ENCODE measurements at regions not wholly inside any gene's neighbourhood (a gene's known extent, or its start where the extent isn't known, plus 50 kb on each side); places are given as distances from the start of the nearest gene placed in this dataset.
A peak's percentile ranks its signal among the peaks of the same experiment; 100 is the strongest.

DNA sequence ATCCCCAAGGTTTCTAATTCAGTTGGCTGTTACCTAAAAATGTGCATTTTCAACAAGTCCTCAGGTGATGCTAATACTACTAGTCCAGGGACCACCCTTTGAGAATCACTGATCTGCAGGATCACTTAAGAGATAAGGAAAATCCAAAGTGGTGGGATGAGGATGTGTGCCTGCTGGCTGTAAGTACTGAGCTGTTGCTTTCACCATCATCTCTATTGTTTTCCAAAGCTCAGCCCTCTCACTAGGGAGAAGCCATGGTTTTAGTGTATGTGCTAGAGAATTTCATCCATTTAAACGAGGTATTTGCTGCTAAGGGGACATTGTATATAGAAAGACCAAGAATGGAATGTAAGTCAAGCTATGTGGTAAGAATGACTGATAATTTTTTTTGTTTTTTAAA is 202.3 kb downstream of the KIF21A start:
- DNase-seq = no peak

DNA sequence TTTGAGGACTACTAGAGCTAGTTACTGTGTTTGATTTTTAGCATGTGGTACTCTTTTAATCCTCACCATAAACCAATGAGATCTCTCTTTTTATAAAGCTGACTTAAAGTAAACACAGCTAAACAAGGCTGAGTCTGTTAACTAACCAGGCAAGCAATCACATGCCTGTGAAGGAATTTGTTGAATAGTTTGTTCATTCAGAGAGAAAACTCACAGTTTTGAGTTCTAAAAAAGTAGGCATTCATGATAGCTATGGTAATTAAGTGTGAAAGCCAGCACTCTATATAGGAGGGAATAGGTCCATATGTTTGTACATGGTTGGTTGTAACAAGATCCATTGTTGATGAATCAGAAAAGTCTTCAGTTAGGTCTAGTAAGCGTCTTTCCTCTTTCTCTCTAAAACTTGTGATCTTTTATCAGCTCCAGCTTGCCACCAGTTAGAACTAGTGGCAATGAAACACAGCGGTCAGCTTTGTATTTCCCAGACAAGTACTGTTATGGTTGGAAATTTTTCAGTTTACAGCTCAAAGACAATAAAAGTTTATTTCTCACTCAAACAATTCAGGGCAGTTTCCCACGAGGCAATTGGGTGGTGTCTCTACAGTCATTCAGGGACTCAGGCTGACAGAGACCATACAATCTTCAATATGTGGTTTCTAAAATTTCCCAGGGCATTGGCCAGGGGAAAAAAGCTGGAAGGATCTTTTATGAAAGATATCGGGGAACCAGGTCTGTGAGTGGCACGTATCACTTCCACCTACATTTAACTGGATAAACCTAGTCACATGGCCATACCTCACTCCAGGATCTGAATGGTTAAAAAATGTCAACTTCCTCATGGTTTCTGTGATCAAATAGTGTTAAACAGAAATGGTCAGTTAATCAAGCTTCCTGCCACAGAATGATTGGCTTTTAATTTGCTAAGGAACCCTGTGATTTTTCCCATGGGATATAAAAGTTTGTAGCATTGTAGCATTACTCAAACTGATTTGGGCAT is 203.1 kb downstream of the KIF21A start:
- no peak for DNase-seq

DNA sequence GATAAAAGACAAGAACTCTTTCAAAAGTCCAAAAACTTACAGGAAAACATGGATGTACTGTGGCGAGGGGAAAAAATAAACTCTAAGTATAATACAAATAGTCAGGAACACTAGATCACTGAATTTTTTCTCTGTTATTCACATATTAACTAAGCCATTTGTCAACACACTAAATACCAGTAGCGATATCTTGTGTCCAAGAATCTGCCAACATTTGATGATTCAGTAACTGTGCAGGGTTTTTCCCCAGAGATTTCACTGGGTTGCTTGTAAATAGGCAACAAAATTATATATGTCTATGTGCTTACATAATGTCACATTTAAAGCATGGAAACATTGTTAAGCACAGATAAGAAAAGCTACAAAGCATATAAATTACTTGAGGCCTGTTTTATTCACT is 205.9 kb downstream of the KIF21A start:
- peak; percentile 34 for DNase-seq

DNA sequence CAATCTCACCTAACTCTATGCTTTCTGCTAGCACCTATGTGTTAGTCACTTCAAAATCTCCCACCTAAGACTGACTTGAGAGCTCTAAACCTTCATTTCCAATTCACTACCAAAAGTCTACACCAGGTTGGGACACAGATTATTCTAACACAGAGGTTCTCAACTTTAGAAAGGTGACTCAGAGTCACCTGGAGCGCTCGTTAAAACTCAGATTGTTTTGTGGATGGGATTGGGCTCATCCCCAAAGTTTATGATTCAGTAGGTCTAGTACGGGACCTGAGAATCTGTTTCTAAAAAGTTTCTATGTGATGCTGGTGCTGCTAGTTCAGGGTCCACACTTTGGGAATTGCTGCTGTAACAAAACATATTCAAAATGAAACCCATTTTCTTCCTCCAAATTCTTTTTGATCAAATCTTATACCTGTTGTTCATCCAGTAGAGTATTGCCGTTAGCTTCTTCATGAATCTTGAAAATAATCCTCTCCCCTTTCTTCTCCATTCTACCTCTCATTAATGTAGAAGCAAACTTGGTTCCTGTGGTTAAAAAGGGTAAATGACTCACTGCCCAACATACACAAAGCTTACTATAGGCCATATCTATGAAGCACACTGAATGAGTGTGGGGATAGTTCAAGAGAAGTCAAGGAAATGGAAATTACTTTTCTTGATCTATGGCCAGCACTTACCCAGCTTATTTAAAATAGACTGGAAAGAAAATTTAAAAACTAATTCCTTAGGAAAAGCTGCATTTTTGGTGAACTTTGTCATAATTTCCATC is 206.7 kb downstream of the KIF21A start:
- DNase-seq = peak; percentile 6

DNA sequence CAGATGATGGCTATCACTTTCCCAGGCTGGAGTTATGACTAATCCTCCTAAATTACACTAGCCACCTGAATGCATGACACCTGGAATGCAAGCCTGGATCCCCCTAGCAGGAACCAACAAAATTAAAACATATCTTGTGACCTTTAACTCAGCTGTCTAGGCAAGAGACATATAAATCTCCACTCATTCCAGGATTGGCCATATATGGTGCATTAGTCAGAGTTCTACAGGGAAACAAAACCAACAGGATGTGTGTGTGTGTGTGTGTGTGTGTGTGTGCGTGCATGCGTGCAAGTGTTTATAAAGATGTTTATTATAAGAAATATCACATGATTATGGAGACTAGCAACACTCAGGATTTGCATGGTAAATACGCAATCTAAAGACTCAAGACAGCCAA is 212.8 kb downstream of the KIF21A start:
- DNase-seq = no peak

DNA sequence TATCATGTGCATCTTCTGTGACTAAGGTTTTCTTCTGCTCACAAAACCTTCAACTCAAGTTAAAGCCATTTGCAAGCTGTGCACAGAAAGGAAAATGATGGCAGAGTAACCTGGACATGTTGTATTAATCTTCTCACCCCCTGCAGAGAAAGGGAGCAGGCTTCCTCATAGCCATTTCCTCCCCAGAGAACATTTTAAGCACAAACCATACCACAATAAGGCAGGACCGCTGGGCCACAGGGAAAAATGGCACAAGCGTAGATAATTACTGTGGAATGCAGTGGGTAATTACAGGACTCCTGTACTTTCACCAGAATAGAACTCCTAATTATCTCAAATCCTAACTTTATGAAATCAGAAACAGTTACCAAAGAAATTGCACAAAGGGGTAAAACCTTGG is 215.7 kb downstream of the KIF21A start:
- no peak for DNase-seq

DNA sequence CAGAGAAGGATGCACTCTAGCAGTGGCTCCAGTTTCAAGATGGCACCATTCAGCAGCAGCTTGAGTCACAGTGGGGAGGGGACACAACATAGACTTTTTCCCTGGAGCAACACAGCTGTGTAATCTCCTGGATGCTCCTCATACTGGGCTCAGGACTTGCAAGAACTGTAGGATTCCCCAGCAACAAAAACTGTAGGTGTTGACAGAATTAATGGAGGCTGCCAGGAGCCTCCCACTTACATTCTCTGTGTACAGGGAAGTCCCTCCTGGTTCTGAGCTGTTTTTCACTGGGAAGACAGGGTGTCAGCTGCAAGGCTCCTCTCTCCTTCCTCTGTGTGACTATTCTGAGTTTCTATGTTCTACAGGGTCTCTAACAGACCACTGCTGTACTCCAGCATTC is 217.9 kb downstream of the KIF21A start:
- no peak for DNase-seq

DNA sequence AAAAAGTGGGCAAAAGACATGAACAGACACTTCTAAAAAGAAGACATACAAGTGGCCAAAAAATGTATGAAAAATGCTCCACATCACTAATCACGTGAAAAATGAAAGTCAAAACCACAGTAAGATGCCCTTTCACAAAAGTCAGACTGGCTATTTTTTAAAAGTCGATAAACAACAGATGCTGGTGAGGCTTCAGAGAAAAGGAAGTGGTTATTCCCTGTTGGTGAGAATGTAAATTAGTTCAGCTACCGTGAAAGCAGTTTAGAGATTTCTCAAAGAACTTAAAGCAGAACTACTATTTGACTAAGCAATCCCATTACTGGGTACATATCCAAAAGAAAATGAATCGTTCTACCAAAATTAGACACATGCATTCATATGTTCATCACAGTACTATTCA is 237.0 kb downstream of the KIF21A start:
- DNase-seq = no peak

DNA sequence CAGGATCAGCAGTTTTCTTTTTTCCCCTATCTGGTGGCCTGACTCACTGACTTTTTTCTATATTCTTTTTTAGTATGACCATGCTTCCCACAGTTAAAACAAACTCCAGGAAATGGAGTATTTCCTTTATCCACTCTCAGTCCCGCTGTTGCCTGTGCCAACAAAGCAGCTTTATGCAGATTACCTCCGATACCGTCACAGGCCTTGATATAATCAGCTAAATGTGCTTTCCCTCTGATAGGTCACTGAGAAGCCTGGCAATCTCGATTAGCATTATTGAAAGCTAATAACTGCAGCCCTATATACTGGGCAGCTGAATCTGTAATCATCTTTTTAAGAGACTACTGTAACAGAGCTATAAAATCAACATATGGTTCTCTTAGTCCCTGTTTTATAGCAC is 243.6 kb downstream of the KIF21A start:
- DNase-seq = no peak

DNA sequence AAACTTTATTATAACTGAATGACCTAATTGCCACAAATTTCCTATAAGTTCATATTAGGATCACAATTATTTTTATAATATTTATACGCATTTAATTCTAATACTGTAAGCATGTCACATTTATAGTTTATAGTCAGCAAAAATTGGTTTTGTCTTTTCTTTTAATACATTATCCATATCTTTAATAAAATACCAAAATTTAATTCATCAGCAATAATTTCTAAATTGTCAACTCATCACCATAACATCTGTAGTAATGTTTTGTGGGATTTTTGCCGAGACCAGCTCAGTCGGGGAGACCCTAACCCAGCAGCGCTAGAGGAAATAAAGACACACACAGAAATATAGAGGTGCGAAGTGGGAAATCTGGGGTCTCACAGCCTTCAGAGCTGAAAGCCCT is 254.2 kb downstream of the KIF21A start:
- no peak for DNase-seq

DNA sequence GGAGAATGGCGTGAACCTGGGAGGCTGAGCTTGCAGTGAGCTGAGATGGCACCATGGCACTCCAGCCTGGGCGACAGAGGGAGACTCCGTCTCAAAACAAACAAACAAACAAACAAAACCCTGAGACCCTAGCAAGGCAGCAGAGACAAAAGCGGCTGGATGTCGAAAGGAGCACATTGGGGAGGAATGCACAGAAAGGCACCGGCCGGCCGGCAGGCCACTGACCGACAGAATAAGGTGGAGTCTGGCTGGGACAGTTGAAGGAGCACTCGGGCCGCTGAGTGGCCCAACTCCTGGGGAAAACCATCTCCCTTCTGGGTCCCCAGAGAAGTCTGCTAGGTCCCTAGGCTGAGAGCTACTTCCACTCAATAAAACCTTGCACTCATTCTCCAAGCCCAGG is 256.2 kb downstream of the KIF21A start:
- no peak for DNase-seq

DNA sequence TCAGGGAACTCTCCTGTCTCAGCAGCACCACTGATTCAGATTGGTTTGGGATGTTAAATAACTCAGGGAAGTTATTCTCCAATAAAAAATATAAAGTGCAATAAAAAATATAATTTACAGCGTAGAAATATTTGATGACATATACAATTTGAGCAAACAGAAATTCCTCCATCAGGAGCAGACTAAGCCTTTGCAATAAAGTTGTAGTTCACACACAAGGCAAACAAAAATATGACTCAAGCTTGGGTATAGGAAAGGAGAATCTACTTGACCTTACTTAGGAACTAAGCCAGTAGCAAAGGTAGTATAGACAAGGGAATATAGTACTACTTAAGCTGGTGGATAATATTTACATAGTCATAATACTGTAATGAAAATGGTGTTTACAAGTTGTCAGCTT is 264.1 kb downstream of the KIF21A start:
- no peak for DNase-seq

DNA sequence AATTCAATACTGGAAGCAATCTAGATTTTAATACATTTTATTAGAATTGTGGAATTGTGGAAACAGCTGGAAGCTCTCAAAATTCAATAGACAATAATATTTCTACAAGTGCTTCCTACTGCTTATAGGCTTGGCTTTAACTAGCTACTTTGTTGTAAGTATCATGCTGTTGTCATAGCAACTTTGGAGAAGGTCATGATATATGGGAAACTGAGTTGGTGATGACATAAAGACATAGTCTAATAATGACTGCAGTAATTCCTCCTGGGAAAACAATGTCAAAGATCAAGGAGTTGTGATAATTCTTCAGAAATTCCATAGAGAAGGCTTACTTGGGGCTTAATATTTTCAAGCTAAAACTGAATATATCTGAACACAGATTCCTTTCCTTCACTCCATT is 266.6 kb downstream of the KIF21A start:
- no peak for DNase-seq

DNA sequence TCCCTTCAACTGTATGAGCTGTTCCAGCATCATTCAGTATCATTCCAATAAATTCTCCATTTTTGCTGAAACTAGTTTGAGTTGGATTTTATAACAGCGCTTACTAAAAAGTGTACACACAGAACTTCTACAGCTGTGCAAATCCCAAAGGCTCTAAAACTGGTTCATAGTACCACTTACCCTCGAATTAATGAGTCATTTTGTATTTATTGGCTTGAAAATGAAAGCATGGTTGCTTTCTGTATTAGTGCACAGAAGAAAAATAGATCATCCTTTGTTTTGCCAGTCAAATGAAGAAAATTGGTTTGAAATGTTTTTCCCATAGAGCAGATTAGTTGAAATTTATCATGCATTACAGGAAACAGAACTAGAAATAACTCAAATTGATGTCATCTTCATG is 268.3 kb upstream of the CPNE8 start:
- DNase-seq = no peak

DNA sequence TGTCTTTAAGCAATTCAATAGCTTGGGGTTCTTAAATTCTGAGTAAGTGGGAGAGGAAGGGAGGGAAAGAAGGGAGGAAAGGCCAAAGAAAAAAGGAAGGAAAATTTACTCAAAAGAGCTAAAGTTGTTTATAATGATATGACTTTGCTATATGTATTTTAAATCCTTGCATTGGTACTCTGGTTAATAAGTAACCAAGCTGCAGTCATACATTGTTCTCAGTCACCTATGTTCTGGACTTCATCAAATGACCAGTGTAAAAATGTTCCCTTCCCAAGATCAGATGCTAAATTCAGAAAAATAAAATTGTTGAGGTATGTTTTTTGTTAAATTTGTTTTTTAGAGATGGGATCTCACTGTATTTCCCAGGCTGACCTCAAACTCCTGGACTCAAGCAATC is 259.9 kb upstream of the CPNE8 start:
- no peak for DNase-seq

DNA sequence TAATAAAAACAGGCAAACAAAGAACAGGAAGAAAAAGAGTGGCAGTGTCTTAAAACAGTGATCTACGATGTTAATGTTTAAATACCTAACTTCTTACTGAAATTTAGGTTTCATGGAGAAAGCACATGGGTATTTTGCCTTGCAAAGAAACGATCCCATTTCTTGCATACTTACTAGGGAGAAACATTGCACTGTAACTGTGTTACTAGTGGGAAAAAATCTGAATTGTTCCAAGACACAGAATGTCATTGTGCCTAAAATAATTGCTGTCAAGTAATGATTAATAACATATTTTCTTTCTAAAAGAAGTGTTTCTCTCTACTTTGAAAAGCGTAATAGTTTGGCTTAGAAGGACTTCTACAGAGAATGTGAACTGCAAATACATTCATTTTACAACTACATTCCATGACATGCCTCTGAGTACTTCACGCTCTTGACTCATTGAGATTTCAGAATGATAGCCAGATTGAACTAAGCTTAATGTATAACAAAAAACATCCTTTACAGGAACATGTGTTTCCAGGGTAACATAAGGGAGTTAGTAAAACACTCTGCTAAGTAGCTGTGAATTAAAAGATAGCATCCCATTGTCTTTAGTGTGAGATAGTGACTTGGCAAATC is 256.2 kb upstream of the CPNE8 start:
- no peak for DNase-seq

DNA sequence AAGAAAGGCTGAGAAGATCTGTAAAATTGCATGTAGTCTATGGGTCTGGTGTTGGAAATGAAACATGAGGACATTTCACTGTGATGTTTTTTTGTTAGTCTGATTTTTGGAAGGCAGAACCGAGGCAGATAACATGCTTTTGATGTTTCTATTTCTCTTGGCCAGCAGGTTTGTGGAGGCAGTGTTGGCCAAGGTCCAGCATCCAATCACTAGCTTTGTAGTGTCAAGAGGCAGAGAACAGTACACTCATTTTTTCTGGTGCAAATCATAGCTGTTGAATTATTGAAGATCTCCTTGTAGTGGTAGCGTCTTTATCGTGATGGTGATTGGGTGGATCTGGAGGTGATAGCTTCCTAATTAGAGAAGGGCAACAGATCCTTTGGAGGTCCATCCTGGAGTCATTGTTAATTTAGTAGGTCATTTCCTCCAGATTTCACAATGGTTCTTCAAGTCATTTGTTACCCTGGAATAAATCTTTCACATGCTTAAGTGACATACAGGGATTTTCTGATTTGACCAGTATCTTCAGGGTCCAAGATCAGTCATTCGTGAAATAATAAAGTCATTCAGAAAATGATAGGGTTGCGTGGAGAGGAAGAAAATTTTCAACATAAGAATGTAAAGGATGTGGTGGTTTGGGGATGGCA is 252.4 kb upstream of the CPNE8 start:
- no peak for DNase-seq

DNA sequence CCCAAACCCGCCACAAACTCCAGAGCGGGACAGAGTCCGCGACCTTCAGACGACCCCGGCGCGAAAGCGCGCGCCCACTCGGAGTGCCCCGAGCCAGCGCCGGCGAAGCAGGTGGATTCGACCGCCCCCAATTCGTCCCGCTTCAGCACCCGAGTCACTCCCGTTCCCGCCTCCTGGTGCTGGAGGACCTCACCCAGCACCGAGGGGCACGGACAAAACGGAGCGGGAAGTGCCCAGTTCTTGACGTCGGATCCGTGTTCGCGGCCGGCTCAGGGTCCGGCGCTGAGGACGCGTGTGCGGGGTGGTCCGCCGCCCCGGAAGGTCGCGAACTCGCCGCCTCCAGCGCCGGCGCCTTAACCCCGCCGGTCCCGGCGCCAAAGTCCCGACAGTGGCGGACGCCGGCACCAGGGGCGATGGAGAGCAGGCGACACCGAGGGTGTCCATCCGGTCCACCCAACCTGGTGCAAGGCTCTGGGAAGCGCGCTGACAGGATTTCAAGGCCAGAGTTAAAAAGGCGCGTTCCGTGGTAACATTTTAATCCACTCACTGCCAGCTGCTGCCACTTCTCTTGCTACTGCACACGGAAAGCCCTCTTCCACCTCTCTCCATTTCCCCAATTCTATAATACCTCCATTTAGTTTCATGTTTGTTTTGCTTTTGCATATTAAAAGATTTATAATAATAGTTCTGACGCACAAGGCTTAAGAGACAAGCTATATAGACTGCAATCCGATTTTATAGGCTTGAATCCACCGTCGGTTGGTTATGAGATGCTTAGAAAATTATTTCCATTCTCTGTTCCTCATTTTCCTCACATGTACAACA is 240.0 kb upstream of the CPNE8 start:
- peak; percentile 6 for DNase-seq

DNA sequence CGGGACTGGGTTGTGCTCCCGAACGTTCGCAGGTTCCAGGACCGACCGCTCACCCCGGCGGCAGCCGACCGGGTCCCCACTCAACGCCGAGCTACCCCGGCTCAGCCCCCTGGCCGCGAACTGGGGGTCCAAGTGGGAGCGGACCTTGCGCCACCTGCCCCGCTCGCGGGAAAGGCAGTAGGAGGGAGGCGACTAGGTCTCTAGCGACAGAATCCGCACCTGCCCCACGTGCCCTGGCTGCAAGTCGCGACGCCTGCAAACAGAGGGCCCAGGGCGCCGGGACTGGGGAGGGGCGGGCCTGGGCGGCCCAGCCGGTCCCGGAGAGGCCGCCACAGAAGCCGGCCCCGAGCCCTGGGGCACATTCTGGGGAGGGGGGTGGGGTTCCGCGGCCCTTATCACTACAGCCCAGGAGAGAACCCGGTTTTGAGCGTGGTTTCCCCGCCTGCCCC is 239.2 kb upstream of the CPNE8 start:
- no peak for DNase-seq

DNA sequence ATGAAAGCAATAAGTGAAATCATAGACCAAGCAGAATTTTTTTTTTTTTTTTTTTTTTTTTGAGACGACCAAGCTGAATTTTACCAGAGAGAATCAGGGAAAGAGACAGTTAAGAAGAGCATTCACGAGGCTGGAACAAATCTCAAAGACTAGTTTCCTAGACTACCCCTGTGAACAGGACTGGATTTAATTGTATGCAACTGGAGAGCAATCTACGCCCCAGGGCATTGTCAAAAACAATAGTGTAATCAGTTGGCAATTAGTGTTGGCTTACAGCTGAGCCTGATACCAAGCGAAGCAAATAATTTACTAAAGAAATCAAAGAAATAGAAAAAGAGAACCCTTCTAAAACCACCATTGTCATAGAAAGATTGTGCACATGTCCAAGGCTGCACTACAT is 232.9 kb upstream of the CPNE8 start:
- DNase-seq = no peak

DNA sequence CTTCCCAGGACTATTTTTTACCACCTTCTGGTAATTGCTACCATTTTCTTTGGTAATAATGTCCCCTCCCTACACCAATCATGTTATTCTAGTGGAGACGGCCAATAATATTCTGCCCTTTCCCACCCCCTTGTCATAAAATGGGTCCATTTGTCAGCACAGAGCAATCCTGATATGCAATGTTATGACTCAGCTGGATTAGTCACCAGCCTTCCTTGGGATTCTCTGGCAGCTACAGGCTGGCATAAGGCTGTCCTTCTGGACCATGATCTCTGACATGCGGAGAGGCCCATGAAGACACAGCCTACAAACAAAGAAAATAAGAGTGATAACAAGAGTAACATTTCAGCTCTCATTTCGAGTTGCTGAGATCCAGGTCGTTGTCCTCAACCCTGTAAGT is 222.0 kb upstream of the CPNE8 start:
- DNase-seq = peak; percentile 12

DNA sequence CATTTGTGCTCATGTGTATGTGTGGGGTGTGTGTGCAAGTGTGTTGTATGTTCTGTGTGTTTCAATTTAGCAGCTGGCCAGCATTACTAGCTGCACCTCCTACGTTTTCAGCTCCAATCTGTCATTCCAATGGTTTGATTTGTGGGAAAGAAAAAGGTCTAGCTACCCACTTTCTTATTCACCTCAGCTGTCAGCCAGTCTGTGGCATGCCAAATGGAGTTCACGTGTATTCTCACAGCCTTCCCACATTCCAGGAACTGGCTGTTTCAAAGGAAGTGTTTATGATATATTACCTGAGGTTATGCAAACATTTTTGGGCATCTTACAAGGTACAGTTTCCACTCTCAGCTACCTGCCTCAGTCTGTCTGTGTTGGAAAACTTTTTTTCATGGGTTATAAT is 220.2 kb upstream of the CPNE8 start:
- no peak for DNase-seq
